KBM-7 (cell line): ENCODE measurements at regions not wholly inside any gene's neighbourhood (a gene's known extent, or its start where the extent isn't known, plus 50 kb on each side); places are given as distances from the start of the nearest gene placed in this dataset.
"Not testable (repeated sequence)": the region's sequence is repeated elsewhere in the genome, so short reads cannot be mapped to it uniquely, and the experiment has no call there.

Experiments used
- DNase-seq: peaks from one replicate; pipeline ENCODE4 v3.0.0-alpha.2; 2015
- in situ Hi-C: fragments of 300-500 bp; cut with MboI; formaldehyde crosslinking; loops from 2 replicates; pipeline ENCODE4 v1.14.3; 2020; ENCODE audit warnings: low sequenced_read_pairs, low pct_unique_long_range_greater_than_20kb, mixed read lengths

DNA sequence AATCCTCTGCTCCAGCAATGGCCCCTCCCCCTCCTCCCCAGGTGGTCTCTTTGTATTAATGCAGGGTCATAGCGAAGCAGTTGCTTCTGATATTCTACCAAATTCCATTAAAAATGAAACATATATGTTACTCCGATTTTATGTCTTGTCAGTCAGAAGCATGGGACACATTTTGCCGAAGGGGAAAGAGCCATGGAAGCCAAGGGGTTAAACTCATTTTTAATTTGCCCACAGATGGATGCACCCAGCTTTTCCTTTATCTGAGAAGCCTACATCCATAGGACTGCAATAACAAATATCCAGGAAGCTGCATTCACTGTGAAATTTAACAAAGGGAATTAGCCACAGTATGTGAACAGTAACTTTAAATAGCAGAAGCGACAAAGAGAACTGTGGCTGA lies 688.2 kb downstream of the QKI start:
- DNase-seq, result no peak
- in situ Hi-C loops, result no loop called here

- in situ Hi-C loops, result no loop called here
These were observed 687.3 kb downstream of the QKI start for GRCh38 chr6:164101859-164102258.

DNA sequence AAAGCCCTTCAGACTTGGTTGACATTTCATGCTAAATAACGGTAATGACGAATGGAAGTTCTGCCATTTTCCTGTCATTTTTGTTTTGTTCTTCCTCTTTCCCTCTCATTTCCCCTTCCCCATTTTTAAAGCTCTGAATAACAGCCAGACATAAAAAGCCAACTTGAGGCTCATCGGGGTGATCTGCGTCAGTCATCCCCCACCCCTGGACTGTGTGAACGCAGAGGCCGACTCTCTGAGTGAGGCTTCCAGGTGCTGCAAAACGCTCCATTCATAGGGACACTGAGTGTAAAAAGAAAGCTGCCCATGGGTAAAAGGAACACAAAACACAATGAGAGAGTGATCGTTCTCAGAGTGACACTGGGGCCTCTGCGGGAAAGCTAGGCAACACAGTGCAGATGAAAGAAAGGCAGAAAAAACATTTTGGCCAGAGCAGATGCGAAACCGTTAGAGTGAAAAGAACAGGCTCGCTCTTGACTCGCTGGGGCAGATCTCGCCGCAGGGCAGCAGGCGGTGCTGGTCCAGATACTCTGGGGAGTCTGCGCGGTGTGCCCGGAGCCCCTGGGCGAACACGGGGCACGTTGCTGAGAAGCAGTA lies 684.8 kb downstream of the QKI start:
- DNase-seq, result no peak
- in situ Hi-C loops, result no loop called here

More at GRCh38 chr6:164101859-164102258, 687.3 kb downstream of the QKI start:
- DNase-seq, result no peak

DNA sequence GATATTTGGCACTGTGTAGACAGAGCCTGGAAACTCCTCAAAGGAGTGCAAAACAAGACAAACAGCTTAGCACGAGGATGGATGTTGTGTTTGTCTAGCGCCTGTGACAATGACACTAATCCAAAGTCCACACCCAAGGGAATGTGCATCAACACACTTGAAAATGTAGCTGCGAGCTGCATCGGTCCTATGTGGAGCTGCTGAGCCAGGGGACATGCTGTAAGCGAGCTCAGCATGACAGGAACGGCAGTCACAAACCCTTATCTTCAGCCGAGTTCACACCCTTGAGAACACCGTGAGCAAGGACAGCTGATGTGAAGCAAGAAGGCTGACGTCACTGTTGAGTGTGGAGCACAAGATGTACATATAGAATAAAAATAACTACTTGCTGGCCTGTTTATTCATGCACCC lies 684.3 kb downstream of the QKI start:
- DNase-seq, result no peak
- in situ Hi-C loops, result no loop called here

DNA sequence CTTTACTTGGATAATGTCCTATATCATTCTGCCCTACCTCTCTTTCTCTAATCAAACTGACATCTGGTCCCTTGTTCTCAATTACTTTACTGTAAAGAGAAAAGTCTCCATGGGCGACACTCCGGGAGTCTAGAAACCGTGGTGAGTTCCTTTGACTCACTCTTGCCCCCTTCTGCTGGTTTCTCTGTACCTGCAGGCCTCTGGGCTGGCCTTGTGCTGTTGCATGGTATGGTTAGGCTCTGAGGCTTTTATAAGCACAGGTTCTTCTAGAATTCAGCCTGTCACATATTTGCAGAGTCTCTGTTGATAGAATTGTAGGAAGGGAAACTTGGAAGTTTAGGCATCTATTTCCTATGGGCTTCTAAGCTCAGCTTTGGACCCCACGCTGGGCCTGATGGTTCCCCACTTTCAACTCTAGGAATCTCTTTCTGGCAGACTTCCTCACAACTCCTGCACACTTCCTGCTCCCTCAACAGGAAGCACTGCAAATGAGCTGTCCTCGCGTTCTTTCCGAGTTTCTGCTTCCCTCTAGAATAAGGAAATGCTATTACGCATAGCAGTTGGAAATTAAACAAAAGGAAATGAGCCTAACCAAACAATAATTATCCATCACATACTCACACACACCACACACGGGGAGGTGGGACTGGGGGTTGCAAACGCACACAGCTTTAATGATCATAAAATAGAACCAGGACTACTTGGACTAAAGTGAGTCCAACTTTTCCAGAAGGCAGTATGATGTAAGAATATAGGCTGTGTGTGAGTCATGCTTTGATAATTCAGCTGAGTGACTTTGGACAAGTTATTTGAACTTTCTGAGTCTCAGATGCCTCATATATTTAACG lies 683.3 kb downstream of the QKI start:
- in situ Hi-C loops, result no loop called here
- no peak for DNase-seq

- no peak for DNase-seq
- in situ Hi-C loops, result no loop called here
These were observed 682.5 kb downstream of the QKI start for GRCh38 chr6:164097056-164097455.

GRCh38 chr6:164095056-164095455 lies 680.5 kb downstream of the QKI start:
- DNase-seq, result no peak
- in situ Hi-C loops, result no loop called here

GRCh38 chr6:164087870-164088269 lies 673.4 kb downstream of the QKI start:
- in situ Hi-C loops, result no loop called here
- DNase-seq, result no peak

- DNase-seq, result no peak
These were observed 672.7 kb downstream of the QKI start for GRCh38 chr6:164087211-164087610.

DNA sequence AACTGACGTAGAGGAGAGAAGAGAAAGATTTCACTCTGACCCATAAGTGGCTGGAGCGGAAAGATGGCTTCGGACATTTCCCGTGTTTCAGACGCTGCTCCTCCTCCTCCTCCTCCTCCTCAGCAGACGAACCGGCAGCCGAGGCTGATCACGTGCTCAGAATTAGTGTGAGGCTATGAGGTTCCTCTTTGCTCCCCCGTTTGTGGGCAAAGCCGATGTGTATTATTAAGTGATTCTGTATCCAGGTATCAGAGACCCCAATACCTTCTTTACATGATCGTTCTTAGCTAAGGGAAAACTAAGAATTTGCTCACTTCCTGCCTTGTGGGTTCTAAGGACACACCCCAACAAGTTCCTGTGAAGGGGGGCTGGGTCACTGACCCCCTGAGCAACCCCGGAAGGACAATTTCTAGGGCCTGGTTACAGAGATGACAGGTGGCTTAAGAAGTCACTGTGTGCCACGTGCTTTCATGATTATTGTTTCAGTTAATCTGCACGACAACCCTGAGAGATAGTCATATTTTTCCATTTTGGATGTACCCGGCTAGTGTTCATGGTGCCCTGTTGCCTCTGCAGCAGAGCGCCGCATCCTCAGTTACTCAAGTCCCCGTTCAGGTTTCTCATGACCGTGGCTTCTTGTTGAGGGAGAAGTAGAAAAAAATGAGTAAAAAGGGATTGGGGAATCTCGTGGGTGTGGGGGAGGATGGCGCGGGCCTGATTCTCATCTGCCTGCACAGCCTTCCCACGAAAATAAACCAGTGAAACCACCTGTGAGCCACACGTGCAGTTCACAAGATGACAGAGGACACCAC lies 671.8 kb downstream of the QKI start:
- DNase-seq, result no peak
- in situ Hi-C loops, result no loop called here

More at GRCh38 chr6:164087211-164087610, 672.7 kb downstream of the QKI start:
- in situ Hi-C loops, result no loop called here

DNA sequence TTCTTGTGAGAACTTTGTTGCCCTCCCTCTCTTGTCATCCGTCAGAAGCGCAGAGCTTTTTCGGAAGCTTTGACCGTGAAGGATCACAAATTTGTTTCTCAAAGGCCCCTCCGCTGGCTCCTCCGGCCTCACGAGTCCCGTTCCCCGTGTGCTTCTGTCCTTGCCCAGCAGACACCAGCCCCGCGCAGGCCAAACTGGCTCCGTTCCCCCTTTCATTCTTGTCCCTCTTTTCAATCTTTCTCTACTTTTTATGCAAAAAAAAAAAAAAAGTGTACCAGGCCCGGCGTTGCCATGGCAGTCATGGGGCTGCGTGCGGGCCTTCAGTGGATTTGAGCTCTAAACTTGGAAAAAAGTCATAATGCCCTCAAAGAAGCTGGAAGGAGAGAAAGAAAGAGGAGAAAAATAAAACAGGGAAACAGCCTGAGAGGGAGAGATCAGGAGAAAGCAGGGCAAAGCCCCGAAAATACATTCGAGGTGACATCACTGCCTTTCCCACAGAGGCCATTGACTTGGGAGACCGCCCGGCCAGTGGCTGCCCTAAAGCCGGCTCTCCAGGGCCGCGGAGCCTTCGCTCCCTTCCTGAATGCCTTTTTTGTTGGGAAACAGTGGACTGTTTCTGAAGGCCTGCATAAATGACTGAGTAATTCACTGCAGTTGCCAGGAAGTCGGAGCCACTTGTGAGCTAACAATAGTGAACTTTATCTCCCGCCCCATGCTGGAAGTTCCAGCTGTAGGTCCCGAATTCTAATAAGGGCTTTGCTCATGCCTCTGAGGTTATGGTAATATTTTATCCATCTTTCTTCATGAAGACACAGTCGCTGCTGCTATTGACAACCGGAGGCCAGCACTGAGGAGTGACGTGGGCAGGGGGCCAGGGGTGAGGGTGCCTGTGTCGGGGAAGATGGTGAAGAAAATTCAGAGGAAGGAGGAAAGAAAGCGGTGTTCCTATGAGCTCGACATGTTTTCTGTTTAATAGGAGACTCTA lies 670.9 kb downstream of the QKI start:
- in situ Hi-C loops, result no loop called here
- DNase-seq, result no peak

DNA sequence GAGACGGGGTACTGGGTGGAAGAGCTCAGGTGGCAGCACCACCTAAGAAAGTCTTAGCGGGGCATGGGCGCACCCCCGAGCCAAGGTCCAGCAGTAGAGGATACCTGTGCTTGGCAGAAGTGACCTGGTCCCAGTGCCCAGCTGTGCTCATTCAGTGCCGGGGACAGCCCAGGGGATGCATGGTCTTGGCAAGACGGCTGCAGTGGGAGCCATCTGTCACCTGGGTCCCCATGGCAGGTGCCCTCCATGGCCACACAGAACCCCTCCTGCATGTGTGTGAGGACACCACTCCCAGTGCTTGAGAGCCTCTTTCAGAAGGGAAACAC lies 664.7 kb downstream of the QKI start:
- in situ Hi-C loops, result no loop called here
- DNase-seq, result no peak

GRCh38 chr6:164078532-164079274 lies 664.2 kb downstream of the QKI start:
- in situ Hi-C loops, result no loop called here
- DNase-seq, result no peak

- in situ Hi-C loops, DNase-seq: not testable (repeated sequence)
These were observed 662.5 kb downstream of the QKI start for GRCh38 chr6:164076818-164077532.

- DNase-seq, result no peak
- in situ Hi-C loops, result no loop called here
These were observed 661.6 kb downstream of the QKI start for GRCh38 chr6:164075981-164076615.

- DNase-seq, result no peak
- in situ Hi-C loops, result no loop called here
These were observed 657.7 kb downstream of the QKI start for GRCh38 chr6:164072240-164072666.

DNA sequence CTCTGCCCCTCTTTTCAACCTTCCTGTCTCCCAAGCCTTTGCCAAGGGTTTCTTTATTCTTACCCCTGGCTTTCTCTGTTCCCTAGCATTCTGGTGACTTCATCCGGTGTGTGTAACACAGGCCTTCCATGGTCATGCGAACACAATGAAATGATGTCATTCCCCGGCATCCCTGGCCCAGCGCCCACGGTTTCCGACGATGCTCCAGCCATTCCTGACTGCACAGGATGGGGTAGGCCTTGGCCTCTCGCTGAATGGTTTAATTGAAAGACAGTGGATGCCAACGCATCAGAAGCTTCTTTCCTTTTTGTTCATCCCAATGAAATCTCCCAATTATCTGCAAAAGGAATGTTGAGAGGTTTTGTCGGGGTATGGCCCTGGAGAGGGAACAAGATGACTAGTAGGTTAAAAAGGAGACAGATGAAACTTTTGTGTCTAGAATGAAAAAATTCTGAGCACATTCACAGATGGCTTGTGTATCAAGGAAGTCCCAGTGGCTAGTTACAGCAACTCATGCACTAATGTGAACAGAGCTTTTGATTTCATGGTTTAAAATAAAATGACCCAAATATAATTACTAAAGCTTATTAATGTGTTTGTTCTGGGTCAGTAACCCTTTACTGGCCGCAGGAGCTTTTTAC lies 655.0 kb downstream of the QKI start:
- DNase-seq, result no peak
- in situ Hi-C loops, result no loop called here
